ENCODE measurements at regions not wholly inside any gene's neighbourhood (a gene's known extent, or its start where the extent isn't known, plus 50 kb on each side); places are given as distances from the start of the nearest gene placed in this dataset.

DNA sequence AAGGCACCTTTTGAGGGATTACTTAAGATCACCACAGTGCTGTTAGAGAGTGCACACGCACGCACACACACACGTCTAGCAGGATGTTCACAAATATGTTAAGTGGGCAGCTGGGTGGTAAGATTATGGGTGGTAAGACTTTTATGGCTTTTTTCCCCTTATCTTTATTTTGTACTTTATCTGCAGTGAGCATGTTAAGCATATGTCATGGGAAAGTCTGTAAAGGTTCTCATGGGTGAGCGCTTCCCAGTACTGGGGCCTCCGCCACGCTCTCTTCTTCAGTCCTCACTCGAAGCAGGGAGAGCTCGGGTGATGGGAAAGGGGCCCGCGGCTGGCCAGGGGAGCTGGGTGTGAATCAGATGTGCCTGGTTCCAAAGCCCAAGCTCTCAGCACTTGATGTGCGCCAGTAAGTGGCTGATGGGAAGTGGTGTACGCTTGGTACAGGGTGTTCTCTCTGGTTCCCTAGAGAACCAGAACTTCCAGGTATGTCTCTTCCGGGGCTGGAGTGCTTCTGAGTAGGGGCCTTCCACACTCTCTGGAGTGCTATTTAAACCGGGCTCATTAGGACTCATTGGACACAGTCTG lies 83.9 kb upstream of the YWHAQ start:
- H3K27me3 Mint-ChIP-seq, result peaks cover 3% of the 10 kb centered on the region
- H3K36me3 Mint-ChIP-seq (ENCODE audit: insufficient read depth), result no peaks in the 10 kb centered on the region
- no peaks in the 10 kb centered on the region for H3K9me3 Mint-ChIP-seq (ENCODE audit: low read depth)
- H3K27ac Mint-ChIP-seq, result no peak overlapping the region
- no peak for DNase-seq (ENCODE audit: low spot score, unreplicated experiment)
- no peaks in the 10 kb centered on the region for H3K4me1 Mint-ChIP-seq (ENCODE audit: low read depth)
- TF ChIP-seq, protein P1, sequence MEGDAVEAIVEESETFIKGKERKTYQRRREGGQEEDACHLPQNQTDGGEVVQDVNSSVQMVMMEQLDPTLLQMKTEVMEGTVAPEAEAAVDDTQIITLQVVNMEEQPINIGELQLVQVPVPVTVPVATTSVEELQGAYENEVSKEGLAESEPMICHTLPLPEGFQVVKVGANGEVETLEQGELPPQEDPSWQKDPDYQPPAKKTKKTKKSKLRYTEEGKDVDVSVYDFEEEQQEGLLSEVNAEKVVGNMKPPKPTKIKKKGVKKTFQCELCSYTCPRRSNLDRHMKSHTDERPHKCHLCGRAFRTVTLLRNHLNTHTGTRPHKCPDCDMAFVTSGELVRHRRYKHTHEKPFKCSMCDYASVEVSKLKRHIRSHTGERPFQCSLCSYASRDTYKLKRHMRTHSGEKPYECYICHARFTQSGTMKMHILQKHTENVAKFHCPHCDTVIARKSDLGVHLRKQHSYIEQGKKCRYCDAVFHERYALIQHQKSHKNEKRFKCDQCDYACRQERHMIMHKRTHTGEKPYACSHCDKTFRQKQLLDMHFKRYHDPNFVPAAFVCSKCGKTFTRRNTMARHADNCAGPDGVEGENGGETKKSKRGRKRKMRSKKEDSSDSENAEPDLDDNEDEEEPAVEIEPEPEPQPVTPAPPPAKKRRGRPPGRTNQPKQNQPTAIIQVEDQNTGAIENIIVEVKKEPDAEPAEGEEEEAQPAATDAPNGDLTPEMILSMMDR (IDR thresholded peaks at IDR 0.05; ENCODE audit: unreplicated experiment), result no peak
- no peak overlapping the region for H3K4me3 Mint-ChIP-seq (ENCODE audit: low read depth)

DNA sequence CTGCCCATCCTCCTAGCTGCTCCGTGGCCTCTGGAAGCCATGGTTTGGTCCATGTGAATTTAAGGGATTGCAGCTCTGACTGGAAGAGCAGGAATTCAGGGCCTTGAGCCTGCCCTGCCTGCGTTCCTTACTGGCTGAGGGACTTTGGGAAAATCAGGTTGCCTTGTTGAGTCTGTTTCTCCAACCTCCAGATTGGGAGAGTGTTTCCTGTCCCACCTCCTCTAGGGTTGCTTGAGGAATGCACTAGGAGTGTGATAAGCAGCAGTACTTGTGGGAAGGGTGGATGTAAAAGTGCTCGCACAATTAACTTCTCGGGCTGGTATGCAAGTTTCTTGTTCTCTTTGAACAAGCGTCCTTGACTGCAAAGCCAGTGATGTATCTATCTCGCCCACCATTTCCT lies 84.4 kb upstream of the YWHAQ start:
- H3K4me1 Mint-ChIP-seq (ENCODE audit: low read depth), result no peaks in the 10 kb centered on the region
- peaks cover 3% of the 10 kb centered on the region for H3K27me3 Mint-ChIP-seq
- no peaks in the 10 kb centered on the region for H3K36me3 Mint-ChIP-seq (ENCODE audit: insufficient read depth)
- H3K4me3 Mint-ChIP-seq (ENCODE audit: low read depth), result no peak overlapping the region
- no peaks in the 10 kb centered on the region for H3K9me3 Mint-ChIP-seq (ENCODE audit: low read depth)
- no peak overlapping the region for H3K27ac Mint-ChIP-seq
- DNase-seq (ENCODE audit: low spot score, unreplicated experiment), result no peak
- TF ChIP-seq, protein P1 (IDR thresholded peaks at IDR 0.05; ENCODE audit: unreplicated experiment), result no peak

DNA sequence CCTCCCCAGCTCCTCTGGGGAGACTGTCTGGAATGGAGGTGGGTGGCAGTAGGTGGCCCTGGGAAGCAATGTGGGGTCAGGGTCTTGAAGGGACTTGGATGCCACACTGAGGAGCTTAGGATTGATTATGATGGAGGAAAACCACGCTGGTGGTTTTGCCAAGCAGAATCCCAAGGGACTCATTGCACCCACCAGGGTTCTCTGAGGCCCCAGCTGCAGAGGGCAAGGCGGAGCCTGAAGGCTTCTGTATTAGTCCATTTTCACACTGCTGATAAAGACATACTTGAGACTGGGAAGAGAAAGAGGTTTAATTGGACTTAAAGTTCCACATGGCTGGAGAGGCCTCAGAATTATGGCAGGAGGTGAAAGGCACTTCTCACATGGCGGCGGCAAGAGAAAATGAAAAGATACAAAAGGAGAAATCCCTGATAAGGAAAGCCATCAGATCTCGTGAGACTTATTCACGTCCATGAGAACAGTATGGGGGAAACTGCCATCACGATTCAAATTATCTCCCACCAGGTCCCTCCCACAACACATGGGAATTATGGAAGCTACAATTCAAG lies 87.2 kb upstream of the YWHAQ start:
- TF ChIP-seq, protein P1 (IDR thresholded peaks at IDR 0.05; ENCODE audit: unreplicated experiment), result no peak
- no peak for DNase-seq (ENCODE audit: low spot score, unreplicated experiment)
- Mint-ChIP-seq H3K27me3 (peaks cover 3% of the 10 kb centered on the region), H3K4me1 (ENCODE audit: low read depth) (no peaks in the 10 kb centered on the region), H3K27ac (no peak overlapping the region), H3K4me3 (ENCODE audit: low read depth) (no peak overlapping the region), H3K9me3 (ENCODE audit: low read depth) (no peaks in the 10 kb centered on the region), H3K36me3 (ENCODE audit: insufficient read depth) (no peaks in the 10 kb centered on the region)

DNA sequence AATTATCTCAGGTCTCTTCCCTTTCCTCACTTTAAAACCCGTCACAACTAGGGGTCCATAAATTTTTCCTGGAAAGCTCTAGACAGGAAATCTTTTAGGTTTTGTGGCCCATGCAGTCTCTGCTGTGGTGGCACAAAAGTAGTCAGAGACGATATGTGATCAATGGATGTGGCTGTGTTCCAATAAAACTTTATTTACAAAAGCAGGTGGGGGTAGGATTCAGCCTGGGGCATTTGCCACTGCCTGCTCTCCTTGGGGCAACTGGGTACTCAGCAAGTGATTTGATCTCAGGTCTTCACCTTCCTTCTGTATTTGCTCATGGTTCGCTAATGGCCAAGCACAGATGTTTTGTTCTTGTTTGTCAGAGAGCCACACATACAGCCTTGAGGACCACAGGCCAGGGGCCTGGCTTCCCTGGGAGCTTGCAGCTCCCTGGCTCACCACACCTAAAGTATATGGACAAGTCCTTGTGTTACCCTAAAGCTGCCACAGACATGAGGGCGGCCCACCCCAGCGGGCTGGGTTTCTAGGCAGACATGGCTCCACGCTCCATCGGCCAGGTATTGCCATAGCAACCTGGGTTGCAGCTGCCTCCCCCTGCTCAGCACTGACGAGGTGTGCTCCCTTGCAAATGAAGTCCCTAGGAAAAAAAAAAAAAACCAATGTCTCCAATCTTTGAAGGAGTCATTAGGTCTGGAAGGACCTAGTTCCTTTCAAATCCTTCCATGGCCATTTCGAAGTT lies 89.7 kb upstream of the YWHAQ start:
- no peaks in the 10 kb centered on the region for H3K9me3 Mint-ChIP-seq (ENCODE audit: low read depth)
- no peak overlapping the region for H3K4me3 Mint-ChIP-seq (ENCODE audit: low read depth)
- peaks cover 4% of the 10 kb centered on the region for H3K27me3 Mint-ChIP-seq
- TF ChIP-seq, protein P1 (IDR thresholded peaks at IDR 0.05; ENCODE audit: unreplicated experiment), result no peak
- peak overlapping the region; percentile 34 for H3K27ac Mint-ChIP-seq
- H3K36me3 Mint-ChIP-seq (ENCODE audit: insufficient read depth), result no peaks in the 10 kb centered on the region
- no peaks in the 10 kb centered on the region for H3K4me1 Mint-ChIP-seq (ENCODE audit: low read depth)
- DNase-seq (ENCODE audit: low spot score, unreplicated experiment), result no peak

DNA sequence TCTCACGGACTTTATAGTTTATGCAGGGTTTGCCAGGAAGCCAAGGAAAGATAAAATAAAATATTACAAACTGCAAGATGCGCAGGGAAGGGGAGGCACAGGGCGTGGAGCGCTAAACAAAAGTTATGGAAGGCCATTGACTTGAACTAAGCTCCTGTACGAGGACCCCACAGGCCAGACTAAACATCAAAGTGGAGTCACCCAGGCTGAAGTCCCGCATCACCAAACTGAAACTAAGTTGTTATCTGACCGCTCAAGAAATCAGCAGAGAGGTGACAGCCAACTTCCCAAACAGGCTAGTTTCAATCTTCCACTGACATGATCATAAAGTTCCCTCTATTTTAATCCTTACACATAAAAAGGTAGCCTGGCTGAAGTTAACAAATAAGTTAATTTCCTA lies 90.5 kb upstream of the YWHAQ start:
- peaks cover 3% of the 10 kb centered on the region for H3K27me3 Mint-ChIP-seq

More for the DNA sequence above, 90.5 kb upstream of the YWHAQ start:
- Mint-ChIP-seq H3K9me3 (ENCODE audit: low read depth) (no peaks in the 10 kb centered on the region), H3K4me3 (ENCODE audit: low read depth) (no peak overlapping the region), H3K4me1 (ENCODE audit: low read depth) (no peaks in the 10 kb centered on the region), H3K27ac (no peak overlapping the region), H3K36me3 (ENCODE audit: insufficient read depth) (no peaks in the 10 kb centered on the region)
- no peak for DNase-seq (ENCODE audit: low spot score, unreplicated experiment)
- TF ChIP-seq, protein P1 (IDR thresholded peaks at IDR 0.05; ENCODE audit: unreplicated experiment), result no peak

Data from progenitor cell of endocrine pancreas (in vitro differentiated cells).